Heart right ventricle (tissue), 16 donors: ENCODE measurements at regions not wholly inside any gene's neighbourhood (a gene's known extent, or its start where the extent isn't known, plus 50 kb on each side); places are given as distances from the start of the nearest gene placed in this dataset.

ENCODE experiments used
- ATAC-seq, 8 donors: fragments of 200-7000 bp; cut with Tn5 transposase; one replicate each; pipeline ENCODE4 v1.9.1; 2020; ENCODE audit warnings: mild to moderate bottlenecking in 8 of 8, moderate library complexity in 8 of 8, moderate number of reproducible peaks in 1 of 8
- DNase-seq, 2 donors: peaks; one replicate each; pipeline ENCODE4 v3.0.0-alpha.2; 2020
- H3K27ac ChIP-seq, 10 donors: fragments of 200-600 bp; sonication (generic) in 2 of 10; one replicate each; pipeline versions ENCODE4 v1.5.0 to v1.8.0; 2020 to 2022; ENCODE audit warnings: mild to moderate bottlenecking in 3 of 10
- H3K27me3 ChIP-seq, 7 donors: fragments of 200-600 bp; one replicate each; pipeline ENCODE4 v1.8.0; 2021 to 2022; ENCODE audit warnings: mild to moderate bottlenecking in 2 of 7
- H3K36me3 ChIP-seq, 9 donors: fragments of 200-600 bp; sonication (generic) in 1 of 9; one replicate each; pipeline versions ENCODE4 v1.5.0 to v1.8.0; 2020 to 2022; ENCODE audit warnings: mild to moderate bottlenecking in 2 of 9
- H3K4me1 ChIP-seq, 9 donors: fragments of 200-600 bp; sonication (generic) in 1 of 9; one replicate each; pipeline versions ENCODE4 v1.5.0 to v1.8.0; 2020 to 2022; ENCODE audit warnings: mild to moderate bottlenecking in 4 of 9
- H3K4me3 ChIP-seq, 10 donors: fragments of 200-600 bp; sonication (generic) in 2 of 10; one replicate each; pipeline versions ENCODE4 v1.5.0 to v1.8.0; 2020 to 2022; ENCODE audit warnings: mild to moderate bottlenecking in 7 of 10, moderate library complexity in 2 of 10
- H3K9me3 ChIP-seq, 11 donors: fragments of 200-600 bp in 10 of 11; sonication (generic) in 2 of 11; one replicate each; pipeline versions ENCODE4 v1.5.0 to v1.8.0; 2013 to 2022; ENCODE audit warnings: mild to moderate bottlenecking in 2 of 11, control low read depth in 1 of 11, moderate library complexity in 1 of 11
- CTCF ChIP-seq, 9 donors: fragments of 200-600 bp; sonication (generic) in 2 of 9; IDR thresholded peaks; one replicate each; pipeline versions ENCODE4 v1.5.0 to v1.8.0; 2021 to 2022; ENCODE audit warnings: antibody characterized with exemption in 9 of 9, mild to moderate bottlenecking in 5 of 9, moderate library complexity in 1 of 9
- WGBS, 2 donors: extraction: QIAGEN DNeasy Blood & Tissue Kit; methylation state at CpG; one replicate each; pipeline ENCODE4 v1.1.7; 2013; ENCODE audit warnings: inconsistent platforms in 1 of 2; 5-methylcytosine and 5-hydroxymethylcytosine counted together
- intact Hi-C, 10 donors: fragments of 100-400 bp; cut with DNase I; formaldehyde crosslinking; loops; one replicate each; pipeline versions ENCODE4 v1.11.1 to v1.14.2; 2022
- donor health status: Arrhythmogenic right ventricular cardiomyopathy.
- donor health status: ischemic (EF 13 %, LVEDD 7.1; RV severe dilation, severe dysfunction).
- donor health status: healthy with polysubstance abuse.
- donor health status: DM: no; HTN: yes; CAD: no.
- donor health status: DM: no; HTN: no; CAD: no.
- donor health status: ischemic (EF 25% LVEDD 6.9; RV normal size, moderate dysfunction).
- donor health status: ischemic (EF 25% LVEDD 5.7; RV mildly dilated, moderate dysfunction).
- donor health status: healthy.
- donor health status: DM: yes; HTN: yes; CAD: no.
- donor health status: Ischemic cardiomyopathy.
- donor health status: ischemic (EF 35%, LVEDD 5.7; RV mildly dilated, moderate dysfunction).
- donor health status: nonischemic (EF 11% LVEDD 7.7; RV severe dilation, severe dysfunction).
- donor health status: DM: yes; HTN: yes; CAD: no.
- donor health status: PGD.
- donor health status: ischemic (EF 29% LVEDD 5.4; RV normal size, mild dysfunction).
- donor health status: nonischemic (EF 23%, LVEDD 6.1; RV moderate dilation, normal function).

DNA sequence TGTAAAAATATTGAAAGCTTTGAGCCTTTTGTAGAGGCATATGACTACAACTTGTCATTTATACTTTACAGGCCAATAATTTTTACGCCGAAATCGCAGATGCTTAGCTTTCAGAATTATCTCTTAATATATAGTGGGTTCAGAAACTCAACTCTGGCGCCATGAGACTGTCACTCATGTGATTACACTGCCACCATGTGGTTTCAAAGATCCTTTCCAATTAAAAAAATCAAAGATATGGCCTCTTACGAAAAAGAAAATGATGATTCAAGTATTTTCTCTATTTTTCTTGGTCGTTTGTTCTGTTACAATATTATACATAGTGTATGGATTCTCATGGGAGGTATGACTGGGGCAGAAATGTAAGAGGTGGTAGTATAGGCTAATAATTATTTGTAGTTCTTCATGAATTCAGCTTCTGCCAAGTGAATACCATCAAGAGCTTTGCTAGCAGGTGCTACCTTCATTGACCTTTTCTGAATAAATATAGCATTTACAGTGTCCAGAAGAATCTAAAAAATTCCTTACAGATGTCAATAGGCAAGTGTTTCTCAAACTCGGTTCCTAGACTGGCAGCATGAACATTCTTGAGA, 751.7 kb upstream of the GOLIM4 start:
- Histone ChIP-seq H3K4me1 (peaks cover 0 to 7% (median 0%) of the 10 kb centered on the region in 9 donors), H3K36me3 (no peaks in the 10 kb centered on the region), H3K9me3 (peaks cover 0 to 3% (median 0%) of the 10 kb centered on the region in 11 donors), H3K4me3 (no peak overlapping the region), H3K27me3 (peaks cover 0 to 20% (median 5%) of the 10 kb centered on the region in 7 donors), H3K27ac (no peak overlapping the region)
- ATAC-seq, result peak in 1 of 8 donors; percentile 50
- WGBS, 2 donors, result 11 to 15% methylated on average over 7 of the region's 7 CpGs
- DNase-seq, result peak in 1 of 2 donors; percentile 8
- intact Hi-C loops, result loop anchor here in 9 of 10 donors (2.0 to 10.0 kb wide), 9 partner anchors 223 to 800 kb away; no protein-coding TSS in a partner anchor
- peak; percentile 47 to 81 (median 66) for TF ChIP-seq CTCF (IDR thresholded peaks at IDR 0.05)

DNA sequence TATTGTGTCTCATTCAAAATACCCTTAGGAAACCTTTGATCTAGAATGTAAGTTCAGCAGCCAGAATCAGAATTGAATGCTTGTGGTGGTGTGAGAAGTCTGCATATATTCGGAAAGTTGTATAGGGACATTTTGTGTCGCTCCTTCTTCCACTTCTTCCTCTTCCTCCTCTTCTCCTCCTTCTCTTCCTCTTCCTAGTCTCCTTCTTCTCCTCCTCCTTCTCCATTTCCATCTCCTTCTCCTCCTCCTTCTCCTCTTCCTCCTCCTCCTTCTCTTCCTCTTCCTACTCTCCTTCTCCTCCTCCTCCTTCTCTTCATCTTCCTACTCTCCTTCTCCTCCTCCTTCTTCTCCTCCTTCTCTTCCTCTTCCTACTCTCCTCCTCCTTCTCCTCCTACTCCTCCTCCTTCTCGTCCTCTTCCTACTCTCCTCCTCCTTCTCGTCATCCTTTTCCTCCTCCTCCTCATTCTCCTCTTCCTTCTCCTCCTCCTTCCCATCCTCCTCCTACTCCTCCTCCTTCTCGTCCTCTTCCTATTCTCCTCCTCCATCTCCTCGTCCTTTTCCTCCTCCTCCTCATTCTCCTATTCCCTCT, 749.3 kb upstream of the GOLIM4 start:
- Histone ChIP-seq H3K27me3 (peaks cover 0 to 20% (median 5%) of the 10 kb centered on the region in 7 donors), H3K27ac (no peak overlapping the region), H3K4me3 (no peak overlapping the region), H3K36me3 (no peaks in the 10 kb centered on the region), H3K9me3 (no peaks in the 10 kb centered on the region), H3K4me1 (peaks cover 0 to 7% (median 0%) of the 10 kb centered on the region in 9 donors)
- no peak for TF ChIP-seq CTCF (IDR thresholded peaks at IDR 0.05)
- no peak for DNase-seq
- 77 to 84% methylated on average over 6 of the region's 6 CpGs for WGBS, 2 donors
- intact Hi-C loops, result loop anchor here (2.0 to 10.0 kb wide), 8 partner anchors 220 to 798 kb away; no protein-coding TSS in a partner anchor
- no peak for ATAC-seq

DNA sequence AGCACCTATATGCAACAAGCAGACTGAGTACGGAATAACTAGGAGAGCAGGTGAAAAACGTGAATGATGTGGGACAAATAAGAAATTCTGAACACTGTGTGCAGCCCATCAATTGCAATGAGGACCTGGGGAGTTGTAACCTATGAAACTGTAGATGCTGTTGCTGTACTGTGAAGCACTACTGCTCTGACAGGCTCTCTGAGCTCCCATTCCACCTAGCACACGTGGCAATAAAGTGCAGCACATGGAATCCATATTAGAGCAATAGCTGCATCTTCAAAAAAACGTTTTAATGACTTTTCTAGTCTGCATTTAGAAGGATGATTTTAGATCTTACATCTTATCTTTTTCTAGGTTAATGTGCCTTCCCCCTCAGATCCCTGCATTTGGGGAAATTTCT, 748.7 kb upstream of the GOLIM4 start:
- H3K4me1 ChIP-seq, result peaks cover 0 to 7% (median 0%) of the 10 kb centered on the region in 9 donors
- H3K27me3 ChIP-seq, result peaks cover 0 to 20% (median 5%) of the 10 kb centered on the region in 7 donors
- no peak overlapping the region for H3K4me3 ChIP-seq
- no peaks in the 10 kb centered on the region for H3K36me3 ChIP-seq
- intact Hi-C loops, result loop anchor here in 3 of 10 donors (2.0 to 10.0 kb wide), 4 partner anchors 220 to 634 kb away; no protein-coding TSS in a partner anchor
- H3K27ac ChIP-seq, result no peak overlapping the region
- no peak for ATAC-seq
- DNase-seq, result no peak
- WGBS, 2 donors, result 70 to 73% methylated on average over 4 of the region's 4 CpGs
- H3K9me3 ChIP-seq, result no peaks in the 10 kb centered on the region
- TF ChIP-seq CTCF (IDR thresholded peaks at IDR 0.05), result no peak

DNA sequence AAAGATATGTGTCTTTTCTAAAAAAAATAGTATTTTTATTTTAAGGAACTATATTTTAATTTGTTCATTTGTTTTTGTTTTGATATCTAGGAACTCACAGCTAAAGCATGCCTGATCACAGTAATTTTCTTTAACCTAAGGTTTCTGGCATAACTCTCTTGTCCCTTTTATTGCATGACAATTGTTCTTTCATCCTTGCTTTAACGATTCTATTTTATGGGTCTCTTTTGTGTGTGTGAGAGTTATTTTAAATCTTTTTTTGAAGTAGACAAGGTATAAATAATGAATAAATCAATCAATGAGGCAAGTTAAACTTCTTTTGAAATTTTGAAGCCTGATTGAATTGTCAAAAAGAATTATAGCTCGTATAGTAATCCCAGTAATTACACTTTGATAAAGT, 747.8 kb upstream of the GOLIM4 start:
- no peak for ATAC-seq
- TF ChIP-seq CTCF (IDR thresholded peaks at IDR 0.05), result no peak

More for the DNA sequence above, 747.8 kb upstream of the GOLIM4 start:
- Histone ChIP-seq H3K27me3 (peaks cover 0 to 20% (median 5%) of the 10 kb centered on the region in 7 donors), H3K4me3 (no peak overlapping the region), H3K27ac (no peak overlapping the region), H3K36me3 (no peaks in the 10 kb centered on the region), H3K9me3 (no peaks in the 10 kb centered on the region), H3K4me1 (peaks cover 0 to 7% (median 0%) of the 10 kb centered on the region in 9 donors)
- no peak for DNase-seq
- WGBS, 2 donors, result 81 to 84% methylated on average over 2 of the region's 2 CpGs
- intact Hi-C loops, result loop anchor here in 2 of 10 donors (10.0 kb wide), 2 partner anchors 219 to 629 kb away; no protein-coding TSS in a partner anchor
